GM21529 (cell line): ENCODE measurements at regions not wholly inside any gene's neighbourhood (a gene's known extent, or its start where the extent isn't known, plus 50 kb on each side); places are given as distances from the start of the nearest gene placed in this dataset.

Source experiments
- ATAC-seq: cut with Tn5 transposase; IDR thresholded peaks from one replicate; pipeline ENCODE4 v1.9.1; 2021; ENCODE audit not compliant: unreplicated experiment

DNA sequence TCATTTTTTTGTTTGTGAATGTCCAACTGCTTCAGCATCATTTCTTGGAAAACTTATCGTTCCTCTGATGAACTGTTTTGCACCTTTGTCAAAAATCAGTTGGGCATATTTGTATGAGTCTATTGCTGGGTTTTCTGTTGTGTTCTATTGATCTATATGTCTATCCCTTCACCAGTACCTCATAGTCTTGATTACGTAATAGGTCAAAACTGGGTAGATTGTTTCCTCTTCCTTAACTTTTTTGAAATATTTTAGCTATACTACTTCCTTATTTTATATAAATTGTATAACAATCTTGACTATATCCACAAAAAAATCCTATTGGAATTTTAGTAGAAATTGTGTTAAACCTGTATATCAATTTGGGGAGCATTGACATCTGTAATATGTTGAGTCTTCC lies 104.1 kb upstream of the PALS2 start:
- ATAC-seq: no peak

DNA sequence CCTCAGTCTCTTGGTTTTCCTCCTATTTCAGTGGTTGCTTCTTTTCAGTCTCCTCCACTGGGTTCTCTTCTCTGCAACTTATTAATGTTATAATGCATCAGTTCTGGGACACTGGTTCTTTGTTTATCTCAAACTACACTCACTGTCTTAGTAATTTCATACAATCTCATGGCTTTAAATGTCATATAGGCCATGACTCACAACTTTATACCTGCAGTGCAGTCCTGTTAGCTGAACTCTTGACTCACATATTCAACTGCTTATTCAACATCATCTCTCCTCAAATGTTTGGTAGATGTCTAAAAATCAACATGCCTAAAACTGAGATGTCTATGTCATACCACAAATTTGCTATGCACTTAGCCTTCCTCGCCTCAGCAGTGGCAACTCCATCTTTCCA lies 101.2 kb upstream of the PALS2 start:
- no peak for ATAC-seq

DNA sequence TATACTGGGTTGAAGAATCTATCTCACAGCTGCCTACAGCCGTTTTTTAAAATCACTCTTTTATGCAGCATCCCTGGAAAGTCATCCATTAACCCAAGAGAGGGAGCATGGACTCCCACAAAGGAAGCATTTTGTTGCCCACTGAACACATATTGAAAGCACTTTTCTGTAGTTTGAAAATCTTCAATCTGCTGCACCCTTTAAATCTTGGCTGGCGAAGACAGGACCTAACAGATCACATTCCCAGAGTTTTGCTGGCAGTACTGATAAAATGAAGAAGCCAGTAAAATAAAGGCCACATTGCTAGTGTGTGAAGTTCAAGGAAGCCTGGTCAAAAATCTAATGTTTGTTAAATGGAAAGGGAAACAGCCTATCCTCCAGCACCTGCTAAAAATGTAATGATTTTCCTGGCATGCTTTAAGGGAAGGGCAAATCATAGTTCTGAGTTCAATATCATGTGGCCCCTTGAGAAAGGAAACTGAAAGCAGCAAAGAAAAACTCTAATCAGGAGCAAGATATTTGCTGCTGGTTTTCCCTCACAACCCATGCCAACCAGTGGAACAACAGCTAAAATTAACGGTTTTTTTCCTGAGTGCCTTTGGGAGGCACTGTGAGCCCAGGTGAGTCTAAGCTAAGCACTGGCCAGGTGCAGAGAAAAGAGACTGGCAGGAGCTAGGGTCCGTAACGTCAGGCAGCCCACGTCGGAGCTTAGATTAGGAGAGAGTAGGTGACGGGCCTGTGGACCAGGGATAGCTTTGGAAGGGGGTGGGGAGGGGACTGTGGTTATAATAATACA lies 97.9 kb upstream of the PALS2 start:
- ATAC-seq: no peak

DNA sequence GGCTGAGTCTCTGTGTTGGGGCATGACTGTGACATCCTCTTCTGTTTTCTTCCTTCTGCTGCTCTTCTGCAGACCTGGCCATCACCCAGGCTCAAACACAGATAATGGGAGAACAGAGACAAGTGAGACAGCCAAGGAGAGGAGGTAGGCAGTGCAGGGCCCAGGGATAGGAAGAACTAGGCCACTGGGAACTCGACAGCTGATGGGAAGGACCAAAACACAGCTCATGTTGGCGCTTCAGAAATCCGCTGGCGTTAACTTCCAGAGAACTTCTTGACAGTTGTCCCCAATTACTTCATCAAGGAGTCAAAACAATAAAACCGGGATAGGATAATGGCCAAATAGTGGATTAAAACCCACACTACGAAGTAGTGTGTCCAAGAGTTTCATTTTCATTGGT lies 97.0 kb upstream of the PALS2 start:
- no peak for ATAC-seq

DNA sequence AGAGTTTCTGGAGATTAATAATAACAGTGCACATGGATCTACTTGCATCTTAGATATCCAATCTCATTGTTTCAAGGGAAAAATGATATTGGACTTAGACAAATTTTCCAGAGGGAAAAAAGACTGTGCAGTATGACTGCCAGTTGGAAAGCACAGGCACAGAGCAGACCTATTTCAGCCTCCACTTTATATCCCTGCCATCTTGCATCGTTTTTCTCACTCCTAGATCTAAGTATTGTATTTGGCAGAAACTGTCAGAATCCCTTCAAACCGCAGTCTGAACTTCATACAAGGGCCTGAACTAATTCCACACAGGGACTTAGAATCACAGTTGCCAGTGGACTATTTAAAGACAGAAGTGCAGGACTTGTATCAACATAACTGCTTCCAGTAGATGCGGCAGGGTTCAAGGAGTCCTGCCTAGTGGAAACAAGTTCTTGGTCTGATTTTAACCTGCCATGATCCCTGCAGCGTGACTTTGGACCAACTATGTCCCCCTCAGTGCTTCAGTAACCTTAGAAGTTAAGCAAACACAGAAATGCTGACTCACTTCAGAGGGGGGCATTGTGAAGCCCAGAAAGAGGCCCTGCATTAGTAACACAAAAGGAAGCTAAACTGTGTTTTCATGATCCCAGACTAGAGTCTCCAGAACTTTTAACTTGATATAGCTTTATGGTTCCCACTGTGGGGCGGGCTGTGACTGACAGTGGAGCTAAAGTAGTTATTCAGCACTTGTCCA lies 95.7 kb upstream of the PALS2 start:
- no peak for ATAC-seq

DNA sequence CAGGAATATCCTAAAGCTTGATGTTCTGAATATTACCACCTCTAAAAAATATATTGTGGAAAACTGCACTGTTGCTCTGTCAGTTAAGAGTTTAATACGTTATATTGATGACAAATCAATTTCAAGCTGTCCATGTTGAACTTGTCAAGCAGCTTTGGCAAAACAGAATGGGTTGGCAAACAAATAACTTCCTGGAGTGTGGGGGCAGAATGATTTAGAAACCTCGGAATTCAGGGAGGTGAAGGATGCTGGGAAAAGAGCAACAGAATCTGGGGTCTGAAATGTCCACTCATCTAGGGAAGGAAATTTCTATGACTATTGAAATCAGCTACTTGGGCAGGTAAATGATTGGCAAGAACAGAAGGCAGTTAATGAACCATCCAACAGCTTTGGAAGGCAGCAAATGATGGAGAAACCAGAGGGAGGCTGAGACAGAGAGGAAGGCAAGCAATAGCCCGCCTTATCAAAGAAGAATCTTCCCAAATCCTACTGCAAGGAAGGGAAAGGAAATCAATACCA lies 95.1 kb upstream of the PALS2 start:
- ATAC-seq: no peak

DNA sequence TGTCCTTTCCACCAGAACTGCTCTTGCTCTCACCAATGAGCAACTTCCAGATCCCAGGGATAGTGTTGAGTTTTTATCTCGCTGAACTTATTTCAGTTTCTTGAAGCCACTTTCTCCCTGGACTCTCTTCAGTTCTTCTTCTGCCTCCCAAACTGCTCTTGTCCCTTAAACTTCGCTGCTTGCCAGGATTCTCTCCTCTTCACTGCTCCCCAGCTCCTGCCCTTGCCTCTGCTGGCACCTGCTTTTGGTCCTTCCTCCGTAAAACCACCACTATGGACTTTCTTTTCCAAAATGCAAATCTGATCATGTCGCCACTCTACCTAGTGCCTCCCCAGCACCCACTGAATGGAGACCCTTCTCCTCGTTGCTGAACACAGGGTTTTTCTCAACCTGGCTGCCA lies 92.8 kb upstream of the PALS2 start:
- no peak for ATAC-seq

DNA sequence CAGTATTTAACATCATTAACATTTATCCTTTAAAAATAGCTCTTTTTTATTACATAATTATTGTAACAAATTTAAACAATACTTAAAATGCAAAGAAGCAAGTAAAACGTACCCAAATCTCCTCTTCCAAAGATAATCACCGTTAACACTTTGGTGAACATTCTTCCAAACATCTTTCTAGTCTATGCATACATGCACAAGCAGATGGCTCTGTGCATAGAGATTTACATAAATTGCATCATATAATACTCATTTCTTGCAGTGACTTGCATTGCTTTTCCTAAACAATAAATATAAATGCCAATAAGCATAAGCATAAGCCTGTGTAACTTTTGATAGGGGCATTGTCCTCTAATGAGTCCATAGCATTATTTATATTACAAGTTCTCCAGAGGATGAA lies 89.4 kb upstream of the PALS2 start:
- no peak for ATAC-seq

DNA sequence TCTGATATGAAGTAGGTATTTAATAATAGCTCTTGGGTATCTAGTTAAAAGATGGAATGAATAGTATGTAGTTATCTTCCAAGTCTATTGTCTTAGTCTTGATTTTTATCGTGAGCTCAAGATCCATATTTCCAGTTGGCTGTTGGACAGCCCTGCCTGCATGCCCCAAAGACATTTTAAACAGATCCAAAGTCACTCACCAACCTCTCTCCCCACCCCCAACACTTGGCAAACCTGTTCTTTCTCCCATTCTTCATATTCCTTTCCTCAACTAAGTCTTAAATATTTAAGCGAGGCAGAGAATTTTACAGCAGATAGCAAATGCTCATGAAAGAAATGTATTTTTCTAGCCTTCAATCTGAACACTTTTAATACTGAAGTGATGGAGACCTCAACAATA lies 80.7 kb upstream of the PALS2 start:
- no peak for ATAC-seq

DNA sequence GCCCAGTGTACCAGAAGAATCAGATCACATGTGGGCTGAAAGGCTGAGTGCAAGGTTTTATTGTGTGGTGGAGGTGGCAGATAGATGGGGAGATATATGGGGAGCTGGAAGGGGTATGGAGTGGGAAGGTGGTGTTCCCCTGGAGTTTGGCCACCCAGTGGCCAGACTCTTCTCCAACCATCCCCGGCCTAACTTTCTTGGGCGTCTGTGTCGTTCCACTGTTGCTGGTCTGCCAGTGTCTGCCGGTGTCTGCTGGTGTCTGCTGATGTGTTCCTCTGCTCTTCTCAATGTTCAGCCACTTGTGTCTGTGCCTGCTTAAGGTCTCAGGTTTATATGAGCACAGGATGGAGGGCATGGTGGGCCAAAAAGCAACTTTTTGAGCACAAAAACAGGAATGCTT lies 78.4 kb upstream of the PALS2 start:
- no peak for ATAC-seq

DNA sequence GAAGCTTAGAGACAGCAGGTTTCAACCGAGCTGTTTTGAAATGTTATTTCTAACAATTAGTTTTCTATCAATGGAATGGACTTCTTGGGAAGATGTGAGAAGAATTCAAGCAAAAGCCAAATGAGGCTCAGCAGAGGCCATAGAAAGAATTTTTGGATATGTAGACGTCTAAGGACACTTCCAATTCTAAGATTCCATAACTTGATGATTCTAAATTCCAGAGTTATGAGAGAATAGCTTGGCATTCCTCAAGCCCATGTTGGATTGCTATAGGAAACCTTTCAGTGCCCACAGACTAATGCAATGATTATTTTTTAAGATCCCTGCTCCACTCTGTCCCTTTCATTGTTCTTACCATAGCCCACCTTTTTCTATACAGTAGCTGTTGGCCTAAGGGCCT lies 77.2 kb upstream of the PALS2 start:
- no peak for ATAC-seq

DNA sequence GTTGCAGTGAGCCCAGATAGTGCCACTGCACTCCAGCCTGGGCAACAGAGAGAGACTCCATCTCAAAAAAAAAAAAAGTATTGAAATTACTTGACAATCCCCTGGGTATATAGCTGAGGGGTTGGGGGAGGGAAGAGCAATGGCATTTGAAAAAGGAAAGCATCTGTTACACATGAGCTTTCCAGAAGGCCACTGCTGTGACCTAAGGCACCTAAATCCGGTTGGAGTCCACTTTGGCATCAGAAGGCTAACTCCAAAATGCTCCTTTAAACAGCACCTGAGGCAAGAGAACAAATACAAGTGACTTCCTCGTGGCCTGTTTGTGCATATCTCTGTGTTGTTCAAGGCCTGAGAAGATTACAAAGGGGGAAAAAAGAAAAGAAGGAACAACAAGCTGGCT lies 74.8 kb upstream of the PALS2 start:
- ATAC-seq: no peak

DNA sequence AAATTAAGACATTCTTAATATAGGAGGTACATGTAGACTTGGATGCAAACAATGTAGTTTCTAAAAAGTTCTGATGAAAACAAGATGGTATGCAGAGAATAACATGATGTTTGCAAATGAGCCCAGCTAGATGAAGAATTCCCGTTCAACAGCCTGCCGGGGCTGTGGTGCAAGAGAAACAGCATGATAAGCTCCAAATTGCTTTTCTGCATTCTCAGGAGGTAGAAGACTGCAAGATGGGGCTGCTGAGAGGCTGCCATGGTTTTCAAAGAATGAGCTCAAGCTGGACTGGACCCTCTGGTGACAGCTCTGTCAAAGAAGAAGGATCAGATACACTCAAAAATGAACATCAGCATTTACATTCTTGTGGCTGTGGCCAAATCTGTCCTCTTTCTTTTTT lies 73.4 kb upstream of the PALS2 start:
- no peak for ATAC-seq

DNA sequence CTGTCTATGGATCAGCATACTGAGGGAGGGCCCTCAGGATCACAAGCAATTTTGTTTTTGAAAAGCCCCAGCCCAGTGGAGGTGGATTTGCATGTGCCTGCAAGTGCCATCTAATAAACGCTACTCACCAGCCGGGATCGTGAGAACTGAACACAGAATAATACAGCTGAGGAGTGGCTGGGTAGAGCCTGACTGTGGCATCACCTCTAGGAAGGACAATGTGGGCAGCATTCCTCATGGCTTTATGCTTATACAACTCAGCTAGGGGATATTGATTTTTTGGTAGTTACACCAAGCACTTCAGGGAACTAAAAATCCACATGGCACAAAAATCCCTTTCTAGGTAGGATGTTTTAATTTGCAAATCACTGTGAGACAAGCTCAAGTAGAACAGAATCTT lies 72.7 kb upstream of the PALS2 start:
- no peak for ATAC-seq

DNA sequence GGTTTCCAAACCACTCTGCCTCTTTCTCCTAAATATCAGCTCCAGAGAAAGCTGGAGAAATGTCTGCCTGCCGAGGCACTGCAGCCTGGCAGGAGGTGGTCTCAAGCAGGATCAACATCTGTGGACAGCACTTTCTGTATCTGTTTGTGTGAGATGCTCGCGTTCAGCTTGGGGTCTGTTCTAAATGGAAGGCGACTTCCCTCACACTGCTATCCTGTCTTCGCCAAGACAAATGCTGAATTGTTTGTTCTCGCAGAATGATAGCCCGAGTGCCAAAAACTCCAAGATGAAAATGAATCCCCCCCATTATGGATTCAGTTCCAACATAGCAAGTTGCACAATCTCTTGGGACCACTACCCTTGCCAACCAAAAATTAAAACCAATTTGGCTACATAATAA lies 72.2 kb upstream of the PALS2 start:
- ATAC-seq: no peak

DNA sequence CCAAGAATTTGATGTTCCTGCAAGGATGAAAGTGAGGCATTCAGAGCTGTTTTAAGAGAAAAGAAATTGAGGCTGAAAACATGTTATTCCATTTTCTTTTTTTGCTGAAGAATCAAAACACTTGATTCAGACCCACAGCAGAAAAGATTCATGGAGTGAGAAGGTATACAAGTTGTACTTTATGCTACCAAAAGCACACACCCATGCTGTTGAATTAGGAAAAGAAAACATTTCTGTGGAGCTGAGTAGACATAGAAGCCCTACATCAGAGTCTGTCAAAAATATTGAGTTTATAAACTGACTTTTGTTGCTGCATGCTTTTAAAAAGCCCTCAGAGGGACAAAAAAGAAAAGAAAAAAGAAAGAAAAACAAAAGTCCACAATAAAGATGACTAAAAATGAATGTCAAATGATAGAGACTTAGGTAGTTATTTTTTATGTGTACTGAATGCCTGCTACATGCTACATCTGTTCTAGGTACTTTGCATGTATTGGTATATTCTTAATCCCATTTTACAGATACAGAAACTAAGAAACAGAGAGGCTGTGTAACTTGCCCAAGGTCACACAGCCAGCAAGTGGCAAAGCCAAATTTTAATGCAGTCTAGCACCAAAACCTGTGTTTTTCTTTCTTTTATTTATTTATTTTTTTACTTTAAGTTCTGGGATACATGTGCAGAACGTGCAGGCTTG lies 71.7 kb upstream of the PALS2 start:
- no peak for ATAC-seq

DNA sequence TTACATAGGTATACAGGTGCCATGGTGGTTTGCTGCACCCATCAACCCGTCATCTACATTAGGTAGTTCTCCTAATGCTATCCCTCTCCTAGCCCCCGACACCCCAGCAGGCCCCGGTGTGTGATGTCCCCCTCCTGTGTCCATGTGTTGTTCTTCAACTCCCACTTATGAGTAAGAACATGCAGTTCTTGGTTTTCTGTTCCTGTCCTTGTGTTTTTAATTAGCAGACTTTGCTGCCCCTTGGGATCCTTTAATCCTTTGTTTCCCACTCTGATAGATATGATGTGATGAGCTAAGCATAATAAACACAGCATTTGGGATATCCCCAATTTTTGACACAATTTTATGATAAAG lies 71.1 kb upstream of the PALS2 start:
- ATAC-seq: no peak

DNA sequence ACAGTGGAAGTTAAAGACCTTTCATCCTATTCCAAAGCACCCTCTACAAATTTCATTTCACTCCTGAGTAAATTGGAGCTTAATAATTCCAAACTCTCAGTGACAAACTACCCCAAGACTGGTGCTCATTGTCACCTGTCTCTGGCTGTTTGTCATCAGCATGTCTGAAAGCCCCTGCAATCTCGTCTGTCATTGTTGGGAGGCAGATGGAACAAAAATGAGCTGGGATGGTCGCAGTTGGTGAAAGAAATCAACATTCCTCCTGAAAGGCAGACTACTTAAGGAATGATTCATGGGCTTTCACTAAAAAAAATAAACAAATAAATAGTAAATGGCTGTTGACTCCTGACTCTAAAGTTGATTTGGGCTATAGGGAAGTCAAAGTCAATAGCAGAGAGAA lies 69.7 kb upstream of the PALS2 start:
- no peak for ATAC-seq

DNA sequence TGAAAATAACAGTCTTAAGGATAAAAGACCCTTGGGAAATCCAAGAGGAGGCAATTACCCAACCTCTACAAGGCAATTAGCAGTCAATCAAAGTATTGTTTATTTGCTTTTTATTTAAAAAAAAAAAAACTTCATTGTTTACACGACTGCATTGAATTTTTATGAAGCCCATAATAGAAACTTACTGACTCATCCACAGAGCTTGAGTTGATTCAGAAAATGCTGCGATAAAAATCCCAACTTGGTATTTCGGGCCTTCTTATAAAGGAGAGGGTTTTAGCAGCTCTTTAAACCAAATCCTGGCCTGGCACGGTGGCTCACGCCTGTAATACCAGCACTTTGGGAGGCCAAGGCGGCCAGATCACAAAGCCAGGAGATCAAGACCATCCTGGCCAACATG lies 69.2 kb upstream of the PALS2 start:
- no peak for ATAC-seq

DNA sequence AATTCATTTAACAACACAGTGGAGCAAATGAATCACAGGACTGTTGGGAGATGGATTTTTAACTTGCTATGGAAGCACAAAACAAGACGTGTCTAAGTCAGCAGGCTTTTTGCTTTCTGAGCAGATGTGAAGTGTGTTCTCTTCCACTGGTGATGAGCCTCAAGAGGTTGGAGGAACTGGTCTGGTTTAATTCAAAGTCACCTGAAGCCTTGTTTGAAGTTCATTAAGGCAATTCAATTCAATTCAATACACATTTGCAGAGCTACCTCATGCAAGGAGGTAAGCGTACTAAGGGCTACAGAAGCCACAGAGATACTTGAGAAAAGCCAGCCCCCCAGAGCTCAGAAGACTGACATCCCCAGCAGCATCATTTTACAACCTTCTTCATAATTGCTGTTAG lies 68.4 kb upstream of the PALS2 start:
- no peak for ATAC-seq

DNA sequence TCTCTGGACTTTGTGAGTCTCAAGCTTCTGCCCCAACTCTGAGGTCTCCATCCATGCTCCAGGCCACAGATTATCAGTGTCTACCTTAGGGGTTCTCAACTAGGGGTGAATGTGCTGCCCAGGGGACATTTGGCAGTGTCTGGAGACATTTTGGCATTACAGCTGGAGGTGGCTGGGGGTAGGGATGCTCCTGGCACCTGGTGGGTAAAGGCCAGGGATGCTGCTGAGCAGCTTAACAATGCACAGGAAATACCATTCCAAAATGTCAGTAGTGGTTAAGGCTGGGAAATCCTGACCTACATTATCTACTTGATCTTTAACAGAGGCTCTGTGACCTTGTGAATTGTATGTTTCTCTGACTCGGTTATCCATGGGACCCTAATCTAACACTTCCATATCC lies 67.3 kb upstream of the PALS2 start:
- no peak for ATAC-seq

DNA sequence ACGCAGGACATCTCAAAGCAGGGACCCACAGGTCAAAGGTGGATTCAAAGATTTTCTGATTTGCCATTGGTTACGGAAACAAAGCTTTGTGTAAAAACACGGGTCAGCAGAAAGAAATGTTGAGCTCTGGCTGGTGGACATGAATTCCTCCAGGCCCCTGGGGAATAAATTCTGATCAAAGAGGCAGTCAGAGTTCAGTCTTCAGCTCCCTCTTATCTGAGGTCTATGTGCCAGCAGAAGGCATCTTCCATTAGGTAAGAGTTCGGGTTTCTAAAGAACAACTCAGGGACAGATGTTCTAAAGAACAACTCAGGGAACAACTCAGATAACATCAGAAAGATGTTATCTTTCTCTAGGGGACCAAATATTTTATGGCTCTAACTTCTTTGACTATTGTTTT lies 64.9 kb upstream of the PALS2 start:
- no peak for ATAC-seq
